NCI-H146 treated with DMSO at 0.1 percent for 48 hours (cell line): ENCODE measurements at regions not wholly inside any gene's neighbourhood (a gene's known extent, or its start where the extent isn't known, plus 50 kb on each side); places are given as distances from the start of the nearest gene placed in this dataset.

Source experiments
- DNase-seq: peaks from one replicate; lab custom pipeline; 2025; ENCODE audit not compliant: unreplicated experiment; lab: John Stamatoyannopoulos, UW

DNA sequence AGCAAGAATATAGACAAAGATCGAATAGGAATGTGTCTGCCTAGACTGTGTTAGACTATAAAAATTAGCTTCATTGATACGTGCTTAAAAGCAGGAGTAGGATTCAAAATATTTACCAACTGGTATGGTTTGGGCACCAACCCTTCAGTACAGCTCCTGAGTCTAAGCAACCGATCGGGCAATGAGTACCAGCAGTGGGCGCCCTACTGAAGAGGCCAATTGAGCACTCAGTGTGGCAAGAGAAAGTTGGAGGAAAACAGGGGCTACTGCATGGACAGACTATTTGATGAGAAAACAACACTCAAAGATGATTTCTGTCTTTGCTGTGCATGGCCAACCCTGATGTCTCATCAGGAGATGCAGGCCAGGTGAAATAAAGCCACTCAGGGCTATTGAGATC lies 176.0 kb upstream of the NWD2 start:
- DNase-seq, result no peak

- DNase-seq, result no peak
Observed at GRCh38 chr4:37070041-37070440, 174.5 kb upstream of the NWD2 start.

- DNase-seq, result no peak
Observed at GRCh38 chr4:37071576-37071975, 173.0 kb upstream of the NWD2 start.

DNA sequence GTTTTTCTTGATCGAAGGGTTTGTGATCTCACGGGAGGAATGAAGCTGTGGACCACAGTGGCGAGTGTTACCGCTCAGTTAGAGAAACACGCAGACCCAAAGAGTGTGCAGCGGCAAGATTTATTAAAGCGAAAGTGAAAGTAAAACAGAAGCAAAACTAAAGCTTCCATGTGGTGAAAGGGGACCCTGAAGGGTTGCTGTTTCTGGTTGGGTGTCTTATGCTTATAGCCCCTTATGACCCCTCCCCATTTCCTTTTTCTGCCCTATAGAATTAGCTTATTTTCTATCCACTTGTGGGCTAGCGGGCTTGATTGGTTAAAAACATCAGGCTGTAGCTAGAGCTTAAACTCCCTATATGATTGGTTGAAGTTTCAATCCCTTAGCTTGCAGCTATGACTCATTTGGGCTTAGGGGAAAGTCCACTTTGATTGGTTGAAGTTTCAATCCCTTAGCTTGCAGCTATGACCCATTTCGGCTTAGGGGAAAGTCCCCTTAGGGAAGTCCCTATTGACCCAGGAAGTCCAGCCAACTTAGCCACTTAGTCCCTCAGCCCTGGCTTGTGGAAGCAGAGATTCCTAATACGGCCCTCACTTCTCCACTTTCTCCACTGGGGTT lies 171.2 kb upstream of the NWD2 start:
- DNase-seq, result no peak

DNA sequence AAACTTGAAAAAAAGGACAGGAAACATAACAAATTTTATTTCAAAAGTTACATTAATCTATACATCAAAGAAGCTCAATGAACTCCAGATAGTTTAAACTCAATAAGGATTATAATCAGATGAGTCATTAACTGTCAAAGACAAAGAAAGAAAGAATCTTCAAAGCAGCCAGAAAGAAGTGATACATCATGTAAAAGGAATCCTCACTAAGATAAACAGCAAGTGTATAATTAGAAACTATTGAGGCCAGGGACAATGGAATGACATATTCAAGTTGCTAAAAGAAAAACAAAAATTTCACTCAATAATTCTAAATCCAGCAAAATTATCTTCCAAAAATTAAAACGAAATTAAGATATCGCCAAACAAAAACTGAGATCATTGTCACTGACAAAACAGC lies 161.6 kb upstream of the NWD2 start:
- DNase-seq, result no peak

DNA sequence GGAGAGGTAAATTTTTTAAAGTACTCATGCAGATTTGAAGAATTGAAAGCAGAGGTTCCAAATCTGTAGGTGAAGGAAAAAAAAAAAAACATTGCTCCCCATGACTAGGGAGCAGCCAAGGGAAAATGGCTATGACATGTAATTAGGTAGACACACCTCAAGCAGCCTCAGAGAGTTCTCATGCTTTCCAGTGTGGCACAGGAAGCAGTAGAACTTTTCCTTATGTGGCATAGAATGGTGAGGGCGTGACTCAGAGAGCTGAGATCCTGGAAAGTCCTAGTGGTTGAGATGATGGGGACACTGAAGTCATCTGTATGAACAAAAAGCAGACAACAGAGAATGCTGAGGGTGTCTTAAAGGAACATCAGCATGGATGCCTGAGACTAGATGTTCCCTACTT lies 148.6 kb upstream of the NWD2 start:
- no peak for DNase-seq

DNA sequence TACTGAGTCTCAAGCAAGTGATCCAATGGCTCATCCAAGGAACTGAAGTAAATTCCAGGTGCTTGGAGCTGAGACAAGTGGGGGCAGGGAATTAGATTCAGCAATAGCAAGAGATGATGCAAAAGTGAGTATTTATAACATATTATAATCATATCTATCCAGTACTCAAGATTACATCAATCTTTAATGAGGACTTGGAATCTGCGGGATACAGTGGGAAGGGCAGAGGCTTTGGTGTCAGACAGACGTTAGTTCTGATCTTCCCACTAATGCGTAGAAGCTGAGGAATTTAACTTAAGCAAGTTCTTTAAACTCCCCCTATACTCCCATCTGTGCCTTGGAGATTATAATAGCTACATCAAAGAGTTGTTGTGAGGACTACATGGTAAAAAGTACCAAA lies 143.4 kb upstream of the NWD2 start:
- DNase-seq, result no peak

DNA sequence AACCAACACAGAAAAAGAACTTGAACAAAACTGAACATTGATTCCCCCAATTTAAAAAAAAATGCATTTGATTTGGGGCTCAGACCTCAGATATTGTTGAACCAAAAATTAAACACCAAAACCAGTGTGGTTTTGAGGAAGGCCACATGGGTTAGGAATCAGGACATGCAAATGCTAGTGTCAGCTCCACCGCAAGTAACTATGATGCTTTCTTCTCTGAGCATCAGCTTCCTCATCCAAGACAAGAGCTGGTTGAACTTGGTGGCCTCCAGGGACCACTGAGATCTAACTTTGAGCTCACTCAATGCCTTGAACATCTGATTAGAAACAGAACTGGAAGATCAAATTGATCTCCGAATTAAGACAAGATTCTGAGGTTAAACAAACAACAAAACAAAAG lies 142.9 kb upstream of the NWD2 start:
- no peak for DNase-seq

- no peak for DNase-seq
Observed at GRCh38 chr4:37109756-37110155, 134.8 kb upstream of the NWD2 start.

GRCh38 chr4:37124800-37125199 lies 119.7 kb upstream of the NWD2 start:
- DNase-seq, result no peak

DNA sequence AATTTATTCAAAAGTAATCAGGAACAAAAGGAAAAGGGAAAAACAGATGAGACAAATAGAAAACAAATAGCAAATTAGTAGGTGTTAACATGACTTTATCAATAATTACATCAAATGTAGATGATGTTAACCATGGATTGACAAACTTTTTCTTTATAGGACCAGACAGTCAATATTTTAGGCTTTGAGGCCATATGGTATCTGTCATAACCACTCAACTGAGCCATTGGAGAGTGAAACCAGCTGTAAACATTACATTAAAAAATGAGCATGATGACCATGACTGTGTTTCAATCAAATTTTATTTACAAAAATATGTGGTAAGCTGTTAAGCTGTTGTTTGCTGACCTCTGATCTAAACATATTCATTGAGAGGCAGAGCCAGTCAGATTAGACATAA lies 118.5 kb upstream of the NWD2 start:
- no peak for DNase-seq

- no peak for DNase-seq
Observed at GRCh38 chr4:37130465-37130864, 114.1 kb upstream of the NWD2 start.

DNA sequence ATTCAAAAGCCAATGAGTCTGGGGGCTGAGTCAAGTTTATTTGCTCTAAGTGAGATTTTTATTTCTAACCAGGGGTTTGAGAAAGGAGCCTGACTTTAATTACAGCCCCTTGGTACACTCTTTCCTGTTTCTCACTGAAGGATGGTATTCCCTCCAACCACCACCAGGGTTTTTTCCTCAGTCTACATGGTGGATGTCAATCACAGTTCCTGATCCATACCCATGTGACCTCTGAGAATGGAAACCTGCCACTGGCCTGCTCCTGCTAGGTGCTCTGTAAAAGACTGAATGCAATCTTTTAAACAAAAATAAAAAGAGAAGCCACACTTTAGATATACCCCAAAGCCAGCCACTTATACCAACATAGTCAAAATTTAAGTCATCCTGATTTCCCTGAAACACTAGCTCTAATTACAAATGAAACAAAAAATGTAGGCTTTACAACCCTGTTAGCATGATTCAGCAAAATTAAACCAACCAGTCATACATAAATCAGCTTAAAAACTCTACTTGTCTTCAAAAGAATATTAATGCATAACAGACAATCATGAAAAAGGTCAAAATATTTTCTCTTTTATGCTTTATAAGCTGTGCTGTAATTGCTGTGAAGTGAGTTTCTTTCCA lies 112.1 kb upstream of the NWD2 start:
- no peak for DNase-seq

DNA sequence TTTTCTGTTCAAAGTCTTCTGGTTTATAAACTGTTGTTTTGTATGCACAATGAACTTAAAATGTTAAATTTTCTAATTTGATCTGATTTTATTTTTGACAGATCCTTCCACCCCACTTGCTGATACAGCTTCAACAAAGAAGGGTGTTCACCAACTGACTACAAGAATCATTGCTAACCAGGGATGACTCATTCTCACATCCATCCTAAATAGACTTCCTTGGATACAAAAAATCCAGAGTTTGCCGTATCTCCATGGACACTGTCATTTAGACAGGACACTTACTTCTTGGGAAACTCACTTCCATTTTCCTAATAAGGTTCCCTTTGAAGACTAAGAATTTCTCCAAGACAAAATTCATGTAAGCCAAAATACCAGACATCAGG lies 111.6 kb upstream of the NWD2 start:
- DNase-seq, result no peak

- DNase-seq, result no peak
Observed at GRCh38 chr4:37138019-37138653, 106.4 kb upstream of the NWD2 start.

GRCh38 chr4:37138789-37139188 lies 105.8 kb upstream of the NWD2 start:
- DNase-seq, result no peak

- DNase-seq, result no peak
Observed at GRCh38 chr4:37139987-37140386, 104.6 kb upstream of the NWD2 start.

GRCh38 chr4:37146260-37146659 lies 98.3 kb upstream of the NWD2 start:
- no peak for DNase-seq

DNA sequence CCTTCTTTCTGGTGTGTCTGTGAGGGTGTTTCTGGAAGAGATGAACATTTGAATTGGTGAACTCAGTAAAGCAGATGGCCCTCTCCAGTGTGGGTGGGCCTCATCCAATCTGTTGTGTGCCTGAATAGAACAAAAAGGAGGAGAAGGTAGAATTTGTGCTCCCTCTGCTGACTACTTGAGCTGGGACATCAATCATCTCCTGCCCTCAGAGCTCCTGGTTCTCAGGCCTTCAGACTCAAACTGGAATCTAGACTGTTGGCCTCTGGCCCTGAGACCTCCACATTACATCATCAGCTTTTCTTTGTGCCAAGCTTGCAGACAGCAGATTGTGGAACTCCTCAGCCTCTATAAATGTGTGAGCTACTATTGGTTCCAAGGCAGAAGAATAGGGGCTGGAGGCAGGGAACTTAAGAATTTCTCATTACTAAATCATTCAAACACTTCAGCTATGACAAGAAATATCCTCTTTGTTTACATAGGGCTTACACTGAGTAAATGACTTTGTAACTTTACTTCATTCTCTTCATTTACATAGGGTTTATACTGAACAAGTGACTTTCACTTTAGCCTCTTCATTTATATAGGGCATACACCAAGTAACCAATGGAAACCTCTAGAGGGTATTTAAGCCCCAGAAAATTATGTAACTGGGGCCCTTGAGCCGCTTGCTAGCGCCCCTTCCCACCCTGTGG lies 86.9 kb upstream of the NWD2 start:
- no peak for DNase-seq

DNA sequence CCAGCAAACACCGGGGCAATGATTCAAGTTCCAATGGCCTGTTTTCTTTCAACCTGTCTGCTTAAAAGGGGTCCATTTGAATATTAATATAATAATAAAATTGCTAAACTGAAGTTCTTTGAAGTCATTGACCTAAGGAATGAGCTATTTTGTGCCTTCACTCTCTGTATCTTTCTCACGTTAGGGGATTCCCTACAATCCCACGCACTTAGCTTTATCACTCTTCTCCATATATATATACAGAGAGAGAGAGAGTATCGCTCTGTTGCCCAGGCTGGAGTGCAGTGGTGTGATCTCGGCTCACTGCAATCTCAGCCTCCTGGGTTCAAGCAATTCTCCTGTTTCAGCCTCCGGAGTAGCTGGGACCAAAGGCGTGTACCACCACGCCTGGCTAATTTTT lies 83.9 kb upstream of the NWD2 start:
- no peak for DNase-seq

GRCh38 chr4:37165844-37166243 lies 78.7 kb upstream of the NWD2 start:
- no peak for DNase-seq

DNA sequence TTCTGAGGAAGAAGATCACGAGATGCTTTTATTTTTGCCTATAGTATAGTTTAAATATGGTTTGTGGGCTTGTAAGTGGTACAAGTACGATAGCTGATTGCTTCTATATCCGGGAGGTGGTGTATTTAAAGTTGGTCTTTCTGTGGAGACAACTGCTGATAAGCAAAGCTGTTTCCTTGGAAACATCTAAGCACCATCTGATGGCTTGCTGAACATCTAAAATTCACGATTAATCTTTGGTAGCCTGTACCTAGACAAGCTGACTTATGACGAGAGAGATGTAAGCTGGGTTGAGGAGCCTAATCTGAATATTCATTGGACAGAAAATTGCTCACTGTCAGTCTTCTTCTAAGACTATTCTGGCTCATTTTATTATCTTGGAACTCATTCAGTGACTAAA lies 74.6 kb upstream of the NWD2 start:
- DNase-seq, result no peak
